Esophagus (tissue), 2 donors: ENCODE measurements at regions not wholly inside any gene's neighbourhood (a gene's known extent, or its start where the extent isn't known, plus 50 kb on each side); places are given as distances from the start of the nearest gene placed in this dataset.

Experiments used
- H3K27ac ChIP-seq, 2 donors: one replicate each; pipeline ENCODE4 v1.5.1; 2013; ENCODE audit warnings: low read depth in 2 of 2, mild to moderate bottlenecking in 2 of 2, inconsistent platforms in 1 of 2, low read length in 1 of 2, moderate library complexity in 1 of 2
- H3K27me3 ChIP-seq, 2 donors: one replicate each; pipeline ENCODE4 v1.6.1; 2013; ENCODE audit warnings: low read length in 2 of 2, control low read depth in 1 of 2, mild to moderate bottlenecking in 1 of 2; ENCODE audit not compliant: insufficient read depth in 2 of 2, control insufficient read depth in 1 of 2
- H3K36me3 ChIP-seq, 2 donors: one replicate each; pipeline ENCODE4 v1.6.1; 2013; ENCODE audit warnings: low read length in 1 of 2; ENCODE audit not compliant: control insufficient read depth in 2 of 2, insufficient read depth in 2 of 2
- H3K4me1 ChIP-seq, 2 donors: one replicate each; pipeline ENCODE4 v1.6.1; 2013; ENCODE audit warnings: low read length in 1 of 2; ENCODE audit not compliant: control insufficient read depth in 2 of 2, insufficient read depth in 2 of 2
- H3K4me3 ChIP-seq, 2 donors: one replicate each; pipeline ENCODE4 v1.5.1; 2013; ENCODE audit warnings: low read length in 2 of 2, mild to moderate bottlenecking in 2 of 2, low read depth in 1 of 2, moderate library complexity in 1 of 2
- H3K9me3 ChIP-seq, 2 donors: one replicate each; pipeline ENCODE4 v1.6.1; 2013; ENCODE audit warnings: mild to moderate bottlenecking in 2 of 2, low read depth in 1 of 2, low read length in 1 of 2, moderate library complexity in 1 of 2; ENCODE audit not compliant: control insufficient read depth in 2 of 2, insufficient read depth in 1 of 2
- WGBS, 2 donors: extraction: QIAGEN DNeasy Blood & Tissue Kit; methylation state at CpG; one replicate each; pipeline ENCODE4 v1.1.7; 2013; 5-methylcytosine and 5-hydroxymethylcytosine counted together
- donor health status: healthy with polysubstance abuse.
- donor health status: Bipolar disorder and iron deficiency.

DNA sequence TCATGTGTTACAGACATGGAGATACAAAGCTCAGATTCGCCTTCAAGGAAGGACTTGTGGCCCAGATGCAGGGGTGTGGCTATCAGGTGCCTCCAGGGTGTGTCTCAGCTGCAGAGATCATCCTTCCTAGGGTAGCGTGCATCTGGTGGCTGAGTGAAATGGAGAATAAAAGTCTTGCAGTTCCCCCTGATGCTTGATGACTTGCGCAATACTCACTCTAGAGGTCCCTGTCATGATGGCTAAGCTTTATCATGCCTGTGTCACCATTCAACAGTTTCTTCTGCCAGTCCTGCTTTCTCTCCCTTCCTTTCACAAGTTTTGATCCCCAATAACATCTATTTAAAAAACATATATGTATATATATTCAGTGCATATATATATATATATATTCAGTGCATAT is 228.1 kb downstream of the PAX1 start:
- no peaks in the 10 kb centered on the region for H3K4me1 ChIP-seq
- H3K36me3 ChIP-seq: no peaks in the 10 kb centered on the region
- 80 to 83% methylated on average over 3 of the region's 3 CpGs for WGBS, 2 donors
- H3K27ac ChIP-seq: no peak overlapping the region
- peaks cover 0 to 2% of the 10 kb centered on the region in 2 donors for H3K27me3 ChIP-seq
- no peak overlapping the region for H3K4me3 ChIP-seq
- no peaks in the 10 kb centered on the region for H3K9me3 ChIP-seq

GRCh38 chr20:21921251-21921650 is 215.8 kb downstream of the PAX1 start:
- Histone ChIP-seq H3K27me3 (no peaks in the 10 kb centered on the region), H3K9me3 (peaks cover 0 to 3% of the 10 kb centered on the region in 2 donors), H3K4me1 (no peaks in the 10 kb centered on the region), H3K27ac (no peak overlapping the region), H3K36me3 (no peaks in the 10 kb centered on the region), H3K4me3 (no peak overlapping the region)
- 52 to 59% methylated on average over 5 of the region's 5 CpGs for WGBS, 2 donors

GRCh38 chr20:21920211-21920610 is 214.7 kb downstream of the PAX1 start:
- WGBS, 2 donors: 69 to 72% methylated on average over 3 of the region's 3 CpGs
- Histone ChIP-seq H3K4me1 (no peaks in the 10 kb centered on the region), H3K9me3 (peaks cover 0 to 3% of the 10 kb centered on the region in 2 donors), H3K36me3 (no peaks in the 10 kb centered on the region), H3K4me3 (no peak overlapping the region), H3K27ac (no peak overlapping the region), H3K27me3 (no peaks in the 10 kb centered on the region)

DNA sequence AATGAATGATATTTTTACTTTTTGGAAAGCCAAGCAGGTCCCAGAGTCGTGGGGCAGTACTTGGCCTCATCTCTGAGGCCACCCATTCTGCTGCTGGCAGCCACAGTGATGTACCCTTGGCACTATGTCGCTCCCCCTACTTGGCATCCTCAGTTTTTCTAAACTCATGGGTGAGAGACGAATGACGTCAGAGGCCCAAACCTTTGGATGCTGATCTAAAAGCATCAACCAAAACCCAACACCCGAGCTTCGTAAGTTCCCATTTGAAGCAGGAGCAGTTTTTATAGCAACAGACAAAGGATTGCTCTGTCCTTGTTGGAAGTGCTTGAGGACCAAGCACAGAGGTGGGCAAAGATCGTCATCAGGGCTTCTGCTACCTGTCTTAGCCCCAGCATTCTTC is 212.9 kb downstream of the PAX1 start:
- Histone ChIP-seq H3K36me3 (no peaks in the 10 kb centered on the region), H3K9me3 (peaks cover 0 to 3% of the 10 kb centered on the region in 2 donors), H3K27me3 (no peaks in the 10 kb centered on the region), H3K27ac (no peak overlapping the region), H3K4me3 (no peak overlapping the region), H3K4me1 (no peaks in the 10 kb centered on the region)
- 80 to 81% methylated on average over 7 of the region's 7 CpGs for WGBS, 2 donors

DNA sequence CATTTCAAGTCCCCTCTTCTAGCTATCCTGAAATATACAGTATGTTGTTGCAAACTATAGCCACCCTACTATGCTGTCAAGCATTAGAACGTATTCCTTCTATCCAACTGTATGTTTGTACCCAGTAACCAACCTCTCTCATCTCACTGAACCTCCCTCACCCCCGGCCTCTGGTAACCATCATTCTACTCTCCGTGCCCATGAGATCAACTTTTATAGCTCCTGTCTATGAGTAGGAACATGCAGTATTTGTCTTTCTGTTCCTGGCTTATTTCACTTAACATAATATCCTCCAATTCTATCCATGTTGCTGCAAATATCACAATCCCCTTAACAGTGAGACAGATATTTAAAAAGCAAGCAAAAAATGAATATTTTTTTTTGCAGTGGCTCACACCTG is 196.9 kb downstream of the PAX1 start:
- Histone ChIP-seq H3K36me3 (no peaks in the 10 kb centered on the region), H3K27me3 (no peaks in the 10 kb centered on the region), H3K27ac (no peak overlapping the region), H3K4me1 (no peaks in the 10 kb centered on the region), H3K4me3 (no peak overlapping the region), H3K9me3 (no peaks in the 10 kb centered on the region)
- WGBS, 2 donors: 72 to 79% methylated on average over 3 of the region's 3 CpGs

DNA sequence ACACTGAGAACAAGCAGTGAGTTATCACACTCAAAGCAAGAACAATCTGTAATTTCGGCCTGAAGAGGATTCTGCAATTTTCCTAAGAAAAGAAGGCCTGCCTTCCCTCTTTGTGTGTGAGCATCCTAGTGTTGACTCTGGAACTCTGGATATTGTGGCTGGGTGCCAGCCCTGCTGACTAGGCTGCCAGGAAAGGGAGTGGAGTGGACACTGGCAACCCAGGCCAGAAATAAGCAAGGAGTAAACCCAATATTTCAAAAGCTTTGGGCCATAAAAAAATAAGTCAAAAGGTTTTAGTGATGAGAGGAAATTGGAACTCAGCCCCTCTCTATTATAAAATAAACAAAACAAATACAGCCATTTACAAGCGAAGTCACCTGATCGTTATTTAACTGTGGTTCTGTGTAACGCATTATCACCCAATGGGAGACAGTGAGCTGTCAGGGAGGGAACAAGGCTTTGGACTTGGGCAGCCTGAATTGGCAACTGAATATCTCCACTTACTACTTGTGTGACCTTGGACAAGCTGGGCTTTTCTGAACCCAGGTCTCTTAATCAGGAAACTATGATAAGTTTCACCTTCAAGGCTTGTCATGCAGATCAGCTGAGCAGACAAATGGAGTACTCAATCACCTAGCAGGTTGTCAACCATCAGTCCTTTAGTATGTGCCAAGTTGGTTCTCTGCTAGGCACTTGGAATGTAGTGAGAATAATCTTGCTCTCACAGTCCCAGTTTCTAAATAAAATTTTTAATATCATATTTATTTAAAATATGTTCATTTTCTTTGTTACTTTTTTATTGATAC is 196.2 kb downstream of the PAX1 start:
- Histone ChIP-seq H3K36me3 (no peaks in the 10 kb centered on the region), H3K4me3 (no peak overlapping the region), H3K4me1 (no peaks in the 10 kb centered on the region), H3K27ac (no peak overlapping the region), H3K27me3 (no peaks in the 10 kb centered on the region), H3K9me3 (no peaks in the 10 kb centered on the region)
- WGBS, 2 donors: 73 to 81% methylated on average over 4 of the region's 4 CpGs

- peaks cover 0 to 3% of the 10 kb centered on the region in 2 donors for H3K9me3 ChIP-seq
- no peaks in the 10 kb centered on the region for H3K4me1 ChIP-seq
- no peak overlapping the region for H3K4me3 ChIP-seq
- no peaks in the 10 kb centered on the region for H3K27me3 ChIP-seq
- H3K27ac ChIP-seq: no peak overlapping the region
- 85 to 88% methylated on average over 5 of the region's 5 CpGs for WGBS, 2 donors
- no peaks in the 10 kb centered on the region for H3K36me3 ChIP-seq
Observed at GRCh38 chr20:21900431-21900830, 195.0 kb downstream of the PAX1 start.

GRCh38 chr20:21874921-21875320 is 169.5 kb downstream of the PAX1 start:
- Histone ChIP-seq H3K4me1 (no peaks in the 10 kb centered on the region), H3K4me3 (no peak overlapping the region), H3K36me3 (no peaks in the 10 kb centered on the region)

DNA sequence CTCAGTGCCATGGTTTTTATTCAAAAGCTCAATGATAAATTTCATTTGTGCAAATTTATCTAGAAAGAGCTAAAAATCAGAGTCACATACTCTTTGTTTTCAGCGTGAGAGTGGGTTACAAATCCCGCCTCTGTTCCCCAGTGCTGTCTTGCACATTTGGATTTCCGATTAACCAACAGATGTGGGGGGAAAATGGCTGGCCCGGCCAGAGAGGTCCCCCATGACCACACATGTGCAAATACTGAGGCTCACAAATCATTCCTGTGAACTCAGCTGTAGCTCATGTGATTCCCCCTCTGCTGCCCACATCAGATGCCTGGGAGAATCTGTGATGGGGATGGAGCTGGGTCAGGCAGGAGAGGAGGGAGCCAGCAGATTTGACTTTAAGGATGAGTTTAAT is 168.7 kb downstream of the PAX1 start:
- WGBS, 2 donors: 73 to 75% methylated on average over 4 of the region's 4 CpGs
- Histone ChIP-seq H3K4me3 (no peak overlapping the region), H3K27me3 (no peaks in the 10 kb centered on the region), H3K36me3 (no peaks in the 10 kb centered on the region), H3K27ac (no peak overlapping the region), H3K4me1 (no peaks in the 10 kb centered on the region), H3K9me3 (no peaks in the 10 kb centered on the region)

More at GRCh38 chr20:21874921-21875320, 169.5 kb downstream of the PAX1 start:
- H3K27ac ChIP-seq: no peak overlapping the region
- H3K27me3 ChIP-seq: no peaks in the 10 kb centered on the region
- no peaks in the 10 kb centered on the region for H3K9me3 ChIP-seq

DNA sequence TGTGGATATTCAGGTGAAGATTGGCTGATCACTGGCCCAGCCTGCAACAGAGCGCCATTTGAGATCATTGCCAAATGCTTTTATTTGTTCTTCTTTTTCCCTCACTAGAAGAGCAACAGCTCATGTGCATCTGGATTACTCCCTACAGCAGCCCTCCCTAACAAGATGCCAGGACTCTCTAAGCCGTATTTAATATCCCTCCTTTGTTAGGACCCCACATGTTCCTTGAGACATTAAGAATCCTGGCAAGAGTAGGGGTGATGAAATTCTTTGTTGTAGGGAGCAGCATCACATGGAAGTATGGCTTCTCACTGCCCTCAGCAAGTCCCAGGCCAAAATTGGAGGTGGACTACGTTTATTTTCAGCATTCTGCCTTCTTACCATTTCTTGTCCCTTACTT is 167.8 kb downstream of the PAX1 start:
- Histone ChIP-seq H3K4me1 (no peaks in the 10 kb centered on the region), H3K9me3 (no peaks in the 10 kb centered on the region), H3K27ac (no peak overlapping the region), H3K27me3 (no peaks in the 10 kb centered on the region), H3K4me3 (no peak overlapping the region), H3K36me3 (no peaks in the 10 kb centered on the region)
- WGBS, 2 donors: 65 to 68% methylated on average over 3 of the region's 3 CpGs
